AG04449 (cell line): ENCODE measurements at regions not wholly inside any gene's neighbourhood (a gene's known extent, or its start where the extent isn't known, plus 50 kb on each side); places are given as distances from the start of the nearest gene placed in this dataset.
A peak's percentile ranks its signal among the peaks of the same experiment; 100 is the strongest.

ENCODE experiments used
- CTCF ChIA-PET: fragments of 350-600 bp; formaldehyde crosslinking; extraction: SDS; loops from one replicate; lab custom pipeline; 2021; ENCODE audit warnings: antibody characterized with exemption; lab: Yijun Ruan, JAX
- POLR2A ChIA-PET: fragments of 400-600, 350-600 bp; formaldehyde crosslinking; extraction: SDS; loops from one replicate; lab custom pipeline; 2020; ENCODE audit warnings: antibody characterized with exemption, inconsistent platforms; lab: Yijun Ruan, JAX
- DNase-seq: peaks from one replicate; pipeline ENCODE4 v3.0.0-alpha.2; 2010; ENCODE audit warnings: low read depth, low spot score
- H3K4me3 ChIP-seq: 2 replicates; pipeline ENCODE4 v1.5.1; 2011; ENCODE audit warnings: low read depth, mild to moderate bottlenecking, control low read depth, low read length
- CTCF ChIP-seq: IDR thresholded peaks from one replicate; pipeline ENCODE4 v1.5.1; 2011; ENCODE audit warnings: mild to moderate bottlenecking, moderate library complexity, low read length, control low read depth, inconsistent platforms; ENCODE audit not compliant: insufficient read depth; ENCODE audit errors: missing control alignments

DNA sequence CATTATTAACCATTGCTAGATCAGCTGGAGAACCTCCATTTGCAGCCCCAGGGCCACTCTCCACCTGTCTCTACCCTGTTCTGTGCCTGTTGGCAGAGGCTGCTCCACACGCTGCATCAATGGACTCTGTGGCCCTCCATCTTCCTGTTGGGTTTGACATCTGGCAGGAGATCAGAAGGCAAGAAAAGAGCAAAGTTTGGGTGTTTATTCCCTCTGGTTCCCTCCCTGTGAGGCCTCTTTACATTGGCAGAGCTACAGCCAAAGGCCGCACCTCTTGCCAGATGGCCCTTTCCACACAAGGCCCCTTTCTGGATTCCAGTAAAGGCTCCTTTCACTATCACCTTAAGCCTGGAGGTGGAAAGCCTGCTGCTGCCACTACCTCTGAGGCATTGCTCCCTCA, 110.9 kb upstream of the RND3 start:
- no peak overlapping the region for H3K4me3 ChIP-seq
- CTCF ChIA-PET, result interaction anchor here (2.1 kb wide), 1 partner anchor 30 kb away, joined by 6 read pairs; no protein-coding TSS in a partner anchor
- no peak for TF ChIP-seq CTCF
- no peak for DNase-seq
- POLR2A ChIA-PET, result no interaction called here

GRCh38 chr2:150595803-150596470, 108.5 kb upstream of the RND3 start:
- peak; percentile 91 for DNase-seq
- CTCF ChIA-PET, result interaction anchor here (1.2 to 1.9 kb wide), 2 partner anchors 9 to 11 kb away, joined by 4 to 5 read pairs; no protein-coding TSS in a partner anchor
- POLR2A ChIA-PET, result interaction anchor here (0.6 to 1.9 kb wide), 9 partner anchors 11 to 1001 kb away, joined by 3 to 17 read pairs (median 5); no protein-coding TSS in a partner anchor
- no peak overlapping the region for H3K4me3 ChIP-seq
- no peak for TF ChIP-seq CTCF

GRCh38 chr2:150594299-150594698, 106.8 kb upstream of the RND3 start:
- no peak for TF ChIP-seq CTCF
- H3K4me3 ChIP-seq, result no peak overlapping the region
- ChIA-PET CTCF (interaction anchor here (0.8 kb wide), 1 partner anchor 997 kb away, joined by 4 read pairs; no protein-coding TSS in a partner anchor), POLR2A (no interaction called here)
- no peak for DNase-seq

GRCh38 chr2:150591496-150592285, 104.2 kb upstream of the RND3 start:
- ChIA-PET POLR2A (interaction anchor here (0.6 kb wide), 1 partner anchor 38 kb away, joined by 6 read pairs; no protein-coding TSS in a partner anchor), CTCF (interaction anchor here (1.0 to 2.1 kb wide), 6 partner anchors 9 to 103 kb away, joined by 3 to 6 read pairs (median 4); no protein-coding TSS in a partner anchor)
- no peak for DNase-seq
- TF ChIP-seq CTCF, result no peak
- H3K4me3 ChIP-seq, result no peak overlapping the region

GRCh38 chr2:150589681-150590080, 102.2 kb upstream of the RND3 start:
- no peak for TF ChIP-seq CTCF
- ChIA-PET CTCF (no interaction called here), POLR2A (no interaction called here)
- H3K4me3 ChIP-seq, result no peak overlapping the region
- no peak for DNase-seq

DNA sequence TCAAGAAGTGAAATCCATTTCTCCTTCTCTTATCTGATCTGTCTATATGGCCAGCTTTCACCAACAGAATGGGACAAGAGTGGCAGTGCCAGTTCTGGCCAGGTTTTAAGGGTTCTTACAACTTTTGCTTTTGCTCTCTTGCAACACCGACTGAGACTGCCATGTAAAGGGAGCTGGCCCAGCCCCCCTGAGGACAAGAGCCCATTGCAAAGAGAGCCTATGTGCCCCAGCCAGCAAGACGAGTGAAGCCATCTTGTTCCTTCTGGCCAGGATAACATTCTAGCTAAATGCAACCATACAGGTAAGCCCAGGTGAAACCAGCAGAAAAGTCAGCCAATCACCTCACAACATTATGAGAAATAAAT, 101.0 kb upstream of the RND3 start:
- CTCF ChIA-PET, result interaction anchor here (1.7 to 1.8 kb wide), 2 partner anchors 650 to 944 kb away, joined by 3 to 5 read pairs; no protein-coding TSS in a partner anchor
- no peak for DNase-seq
- POLR2A ChIA-PET, result no interaction called here
- no peak for TF ChIP-seq CTCF
- H3K4me3 ChIP-seq, result no peak overlapping the region
